ENCODE measurements at regions not wholly inside any gene's neighbourhood (a gene's known extent, or its start where the extent isn't known, plus 50 kb on each side); places are given as distances from the start of the nearest gene placed in this dataset.

DNA sequence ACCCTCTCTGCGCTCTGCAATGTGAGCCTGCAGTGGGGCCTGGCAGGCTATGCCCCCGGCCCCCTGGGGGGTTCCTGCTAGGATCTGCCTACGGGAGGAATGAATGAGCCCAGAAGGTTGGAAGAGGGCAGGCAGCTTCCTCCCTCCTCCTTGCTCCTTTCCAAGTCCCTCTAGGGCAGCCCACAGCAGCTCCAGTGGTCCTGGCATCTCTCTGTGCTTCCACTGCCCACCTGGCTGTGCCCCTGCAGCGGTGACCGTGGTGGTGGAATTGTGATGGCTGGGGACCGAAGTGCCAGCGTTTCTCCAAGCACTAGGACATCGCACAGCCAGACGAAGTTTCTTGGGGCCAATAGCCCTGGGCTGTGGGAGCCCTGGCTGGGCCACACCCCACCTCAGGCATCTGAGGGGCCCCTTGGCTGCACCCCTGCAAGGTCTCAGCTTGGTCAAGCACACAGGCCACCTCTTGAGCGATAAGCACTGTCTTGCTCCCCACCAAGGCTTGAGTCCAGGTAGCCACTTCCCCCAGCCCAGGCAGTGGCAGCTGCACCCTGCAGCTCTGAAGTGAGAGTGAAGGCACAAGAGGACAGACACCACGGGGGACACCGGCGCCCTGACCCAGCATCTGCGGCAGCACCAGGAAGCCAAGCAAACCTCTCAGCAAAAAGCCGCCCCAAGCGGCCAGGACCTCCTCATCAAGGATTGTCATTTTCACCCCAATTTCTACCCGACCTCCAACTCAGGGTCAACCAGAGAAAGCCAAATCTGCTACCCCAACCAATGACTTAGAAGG is 346.3 kb downstream of the CTTN start:
- POLR2A ChIA-PET, result no interaction called here
- TF ChIP-seq FUBP1 (CRISPR knock-in tag; IDR thresholded peaks at IDR 0.05; ENCODE audit: borderline replicate concordance), result no peak
- TF ChIP-seq, protein P1, sequence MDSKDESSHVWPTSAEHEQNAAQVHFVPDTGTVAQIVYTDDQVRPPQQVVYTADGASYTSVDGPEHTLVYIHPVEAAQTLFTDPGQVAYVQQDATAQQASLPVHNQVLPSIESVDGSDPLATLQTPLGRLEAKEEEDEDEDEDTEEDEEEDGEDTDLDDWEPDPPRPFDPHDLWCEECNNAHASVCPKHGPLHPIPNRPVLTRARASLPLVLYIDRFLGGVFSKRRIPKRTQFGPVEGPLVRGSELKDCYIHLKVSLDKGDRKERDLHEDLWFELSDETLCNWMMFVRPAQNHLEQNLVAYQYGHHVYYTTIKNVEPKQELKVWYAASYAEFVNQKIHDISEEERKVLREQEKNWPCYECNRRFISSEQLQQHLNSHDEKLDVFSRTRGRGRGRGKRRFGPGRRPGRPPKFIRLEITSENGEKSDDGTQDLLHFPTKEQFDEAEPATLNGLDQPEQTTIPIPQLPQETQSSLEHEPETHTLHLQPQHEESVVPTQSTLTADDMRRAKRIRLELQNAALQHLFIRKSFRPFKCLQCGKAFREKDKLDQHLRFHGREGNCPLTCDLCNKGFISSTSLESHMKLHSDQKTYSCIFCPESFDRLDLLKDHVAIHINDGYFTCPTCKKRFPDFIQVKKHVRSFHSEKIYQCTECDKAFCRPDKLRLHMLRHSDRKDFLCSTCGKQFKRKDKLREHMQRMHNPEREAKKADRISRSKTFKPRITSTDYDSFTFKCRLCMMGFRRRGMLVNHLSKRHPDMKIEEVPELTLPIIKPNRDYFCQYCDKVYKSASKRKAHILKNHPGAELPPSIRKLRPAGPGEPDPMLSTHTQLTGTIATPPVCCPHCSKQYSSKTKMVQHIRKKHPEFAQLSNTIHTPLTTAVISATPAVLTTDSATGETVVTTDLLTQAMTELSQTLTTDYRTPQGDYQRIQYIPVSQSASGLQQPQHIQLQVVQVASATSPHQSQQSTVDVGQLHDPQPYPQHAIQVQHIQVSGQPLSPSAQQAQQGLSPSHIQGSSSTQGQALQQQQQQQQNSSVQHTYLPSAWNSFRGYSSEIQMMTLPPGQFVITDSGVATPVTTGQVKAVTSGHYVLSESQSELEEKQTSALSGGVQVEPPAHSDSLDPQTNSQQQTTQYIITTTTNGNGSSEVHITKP (CRISPR knock-in tag; IDR thresholded peaks at IDR 0.05; ENCODE audit: low read depth), result no peak
- TF ChIP-seq SSRP1 (CRISPR knock-in tag; IDR thresholded peaks at IDR 0.05), result no peak
- no peak for TF ChIP-seq DPF2 (CRISPR knock-in tag; IDR thresholded peaks at IDR 0.05; ENCODE audit: borderline replicate concordance, low read depth)
- TF ChIP-seq HNF4A (CRISPR knock-in tag; IDR thresholded peaks at IDR 0.05), result no peak
- no peak for TF ChIP-seq ZNF614 (CRISPR knock-in tag; IDR thresholded peaks at IDR 0.05; ENCODE audit: borderline replicate concordance)
- TF ChIP-seq JARID2 (CRISPR knock-in tag; IDR thresholded peaks at IDR 0.05; ENCODE audit: insufficient replicate concordance), result no peak
- TF ChIP-seq ZFP91 (CRISPR knock-in tag; IDR thresholded peaks at IDR 0.05; ENCODE audit: borderline replicate concordance), result no peak
- TF ChIP-seq PITX1 (CRISPR knock-in tag; IDR thresholded peaks at IDR 0.05), result no peak
- no peak for TF ChIP-seq ZNF343 (CRISPR knock-in tag; IDR thresholded peaks at IDR 0.05)
- TF ChIP-seq ZNF292 (CRISPR knock-in tag; IDR thresholded peaks at IDR 0.05; ENCODE audit: borderline replicate concordance, low read depth), result no peak
- TF ChIP-seq ZNF572 (CRISPR knock-in tag; IDR thresholded peaks at IDR 0.05), result no peak
- TF ChIP-seq ZNF280D (CRISPR knock-in tag; IDR thresholded peaks at IDR 0.05), result no peak
- Histone ChIP-seq H4K20me1 (ENCODE audit: insufficient read depth, low read length) (peaks cover 8% of the 10 kb centered on the region; the same call in 1 of the 2 replicates), H3K79me2 (ENCODE audit: insufficient read depth, low read length) (no peaks in the 10 kb centered on the region), H3K27ac (ENCODE audit: extremely low read length, insufficient read depth, low read length) (no peak overlapping the region), H3K9me3 (ENCODE audit: low read length) (no peaks in the 10 kb centered on the region), H3K9ac (ENCODE audit: insufficient read depth, low read depth, low read length) (no peak overlapping the region), H3K4me3 (replicated peaks in 1 of 3; ENCODE audit: insufficient read depth in 1 of 3, low read depth in 2 of 3, low read length in 3 of 3) (no peak overlapping the region), H2AFZ (ENCODE audit: low read length) (no peak overlapping the region), H3K4me2 (ENCODE audit: low read depth, low read length) (no peak overlapping the region), H3K4me1 (ENCODE audit: insufficient read depth, low read length) (no peaks in the 10 kb centered on the region), H3K27me3 (ENCODE audit: control insufficient read depth in 1 of 2, insufficient read depth in 2 of 2, low read length in 2 of 2) (no peaks in the 10 kb centered on the region), H3K36me3 (replicated peaks in 1 of 2; ENCODE audit: control insufficient read depth in 1 of 2, insufficient read depth in 2 of 2, low read length in 2 of 2) (peaks cover 0 to 4% of the 10 kb centered on the region in 2 experiments; a peak in 3 of 5 replicates)
- ATAC-seq, result no peak
- CTCF ChIA-PET (ENCODE audit: low intra/inter-chr PET ratio, low total read pairs), result no interaction called here
- intact Hi-C loops (cut with micrococcal nuclease; ENCODE audit: unreplicated experiment) (no loop called here), in situ Hi-C loops (cut with HindIII; ENCODE audit: extremely low pct_ligation_motif_present, low pct_unique_long_range_greater_than_20kb) (no loop called here)
- BruUV-seq (replicated peaks), result no TSS peak
- 98% methylated on average over 7 of the region's 17 CpGs for WGBS (ENCODE audit: low lambda C conversion rate)
- FAIRE-seq, result no peak
- DNase-seq (ENCODE audit: low spot score), result no peak
